ENCODE measurements at regions not wholly inside any gene's neighbourhood (a gene's known extent, or its start where the extent isn't known, plus 50 kb on each side); places are given as distances from the start of the nearest gene placed in this dataset.

DNA sequence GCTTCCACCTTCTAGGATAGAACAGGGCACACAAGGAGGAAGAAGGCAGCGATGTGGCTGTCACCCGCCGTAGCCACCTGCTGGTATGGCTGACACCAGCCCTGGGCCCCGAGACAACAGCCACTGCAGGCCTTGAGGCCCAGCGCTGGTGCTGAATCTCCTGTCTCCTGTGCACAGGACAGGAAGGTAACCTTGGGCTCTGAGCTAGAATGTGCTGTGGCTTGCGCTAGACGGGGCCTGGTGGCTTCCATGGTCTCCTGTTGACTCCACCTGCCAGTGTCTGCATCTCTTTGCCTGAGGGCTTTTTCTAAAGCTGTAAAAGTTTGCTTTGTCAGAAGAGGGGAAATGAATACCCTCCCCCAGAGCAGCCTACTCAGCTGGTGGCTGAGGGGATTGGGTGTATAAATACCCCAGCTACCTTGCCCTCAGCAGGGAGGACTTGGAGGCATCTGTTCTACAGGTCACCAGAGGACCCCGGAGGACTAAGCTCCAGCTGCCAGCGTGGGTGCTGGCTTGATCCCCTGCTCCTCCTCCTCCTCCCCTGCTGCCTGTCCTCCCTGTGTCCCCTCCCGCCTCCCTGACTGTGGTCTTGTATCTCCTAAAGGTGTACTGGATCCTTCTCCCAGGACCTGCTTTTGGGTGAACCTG, 76.1 kb upstream of the SDK2 start:
- no peak for DNase-seq (ENCODE audit: low read depth)
- TF ChIP-seq, protein P1, sequence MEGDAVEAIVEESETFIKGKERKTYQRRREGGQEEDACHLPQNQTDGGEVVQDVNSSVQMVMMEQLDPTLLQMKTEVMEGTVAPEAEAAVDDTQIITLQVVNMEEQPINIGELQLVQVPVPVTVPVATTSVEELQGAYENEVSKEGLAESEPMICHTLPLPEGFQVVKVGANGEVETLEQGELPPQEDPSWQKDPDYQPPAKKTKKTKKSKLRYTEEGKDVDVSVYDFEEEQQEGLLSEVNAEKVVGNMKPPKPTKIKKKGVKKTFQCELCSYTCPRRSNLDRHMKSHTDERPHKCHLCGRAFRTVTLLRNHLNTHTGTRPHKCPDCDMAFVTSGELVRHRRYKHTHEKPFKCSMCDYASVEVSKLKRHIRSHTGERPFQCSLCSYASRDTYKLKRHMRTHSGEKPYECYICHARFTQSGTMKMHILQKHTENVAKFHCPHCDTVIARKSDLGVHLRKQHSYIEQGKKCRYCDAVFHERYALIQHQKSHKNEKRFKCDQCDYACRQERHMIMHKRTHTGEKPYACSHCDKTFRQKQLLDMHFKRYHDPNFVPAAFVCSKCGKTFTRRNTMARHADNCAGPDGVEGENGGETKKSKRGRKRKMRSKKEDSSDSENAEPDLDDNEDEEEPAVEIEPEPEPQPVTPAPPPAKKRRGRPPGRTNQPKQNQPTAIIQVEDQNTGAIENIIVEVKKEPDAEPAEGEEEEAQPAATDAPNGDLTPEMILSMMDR (conservative IDR thresholded peaks at IDR 0.05; ENCODE audit: control insufficient read depth, insufficient read depth, low read depth, low read length) = no peak
- H3K4me3 ChIP-seq (ENCODE audit: control insufficient read depth, low read depth, low read length) = no peak overlapping the region

DNA sequence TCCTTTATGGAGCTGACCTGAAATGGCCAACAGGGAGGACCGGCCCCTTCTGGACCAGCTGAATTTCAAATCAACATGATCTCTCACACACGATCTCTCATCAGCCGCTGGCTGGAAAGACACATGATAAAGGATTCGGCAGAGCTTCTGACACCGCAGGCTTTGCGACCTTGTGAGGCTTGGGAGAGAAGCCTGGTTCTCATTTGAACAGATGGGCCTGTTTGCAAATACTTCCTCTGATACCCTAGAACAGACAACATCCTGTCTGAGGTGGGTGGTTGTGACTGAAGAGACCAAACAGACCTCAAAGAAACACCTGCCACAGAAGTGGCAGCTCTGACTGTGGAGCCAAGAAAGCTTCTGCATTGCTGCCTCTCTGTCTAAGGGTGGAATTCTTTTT, 77.9 kb upstream of the SDK2 start:
- H3K4me3 ChIP-seq (ENCODE audit: control insufficient read depth, low read depth, low read length) = no peak overlapping the region
- DNase-seq (ENCODE audit: low read depth) = no peak
- TF ChIP-seq, protein P1 (conservative IDR thresholded peaks at IDR 0.05; ENCODE audit: control insufficient read depth, insufficient read depth, low read depth, low read length) = no peak

DNA sequence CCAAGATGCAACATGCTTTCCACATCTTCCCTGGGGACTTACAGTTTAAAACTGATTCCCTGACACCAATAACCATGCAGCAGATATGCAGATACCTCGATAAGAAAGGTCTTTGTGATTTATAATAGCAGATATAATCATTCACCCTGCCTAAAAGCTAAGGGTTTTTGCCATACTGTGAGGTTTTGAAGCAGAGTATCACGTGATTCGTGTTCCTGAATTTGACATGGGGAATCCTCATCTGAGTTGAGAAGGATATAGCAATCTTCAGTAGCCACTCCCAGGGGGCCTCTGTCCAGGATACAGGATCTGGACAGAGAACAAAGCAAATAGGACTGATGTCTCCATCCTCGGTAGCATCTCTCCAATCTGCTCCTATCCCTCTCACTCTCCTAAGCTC, 79.1 kb upstream of the SDK2 start:
- DNase-seq (ENCODE audit: low read depth) = no peak
- TF ChIP-seq, protein P1 (conservative IDR thresholded peaks at IDR 0.05; ENCODE audit: control insufficient read depth, insufficient read depth, low read depth, low read length) = no peak
- H3K4me3 ChIP-seq (ENCODE audit: control insufficient read depth, low read depth, low read length) = no peak overlapping the region

- TF ChIP-seq, protein P1 (conservative IDR thresholded peaks at IDR 0.05; ENCODE audit: control insufficient read depth, insufficient read depth, low read depth, low read length) = no peak
- no peak overlapping the region for H3K4me3 ChIP-seq (ENCODE audit: control insufficient read depth, low read depth, low read length)
- DNase-seq (ENCODE audit: low read depth) = no peak
Measured at GRCh38 chr17:73724341-73724740, 80.1 kb upstream of the SDK2 start.

- TF ChIP-seq, protein P1 (conservative IDR thresholded peaks at IDR 0.05; ENCODE audit: control insufficient read depth, insufficient read depth, low read depth, low read length) = no peak
- DNase-seq (ENCODE audit: low read depth) = no peak
- no peak overlapping the region for H3K4me3 ChIP-seq (ENCODE audit: control insufficient read depth, low read depth, low read length)
Measured at GRCh38 chr17:73724990-73725389, 80.7 kb upstream of the SDK2 start.

- no peak overlapping the region for H3K4me3 ChIP-seq (ENCODE audit: control insufficient read depth, low read depth, low read length)
- no peak for DNase-seq (ENCODE audit: low read depth)
- TF ChIP-seq, protein P1 (conservative IDR thresholded peaks at IDR 0.05; ENCODE audit: control insufficient read depth, insufficient read depth, low read depth, low read length) = no peak
Measured at GRCh38 chr17:73725794-73726515, 81.7 kb upstream of the SDK2 start.
